ENCODE measurements at regions not wholly inside any gene's neighbourhood (a gene's known extent, or its start where the extent isn't known, plus 50 kb on each side); places are given as distances from the start of the nearest gene placed in this dataset.

DNA sequence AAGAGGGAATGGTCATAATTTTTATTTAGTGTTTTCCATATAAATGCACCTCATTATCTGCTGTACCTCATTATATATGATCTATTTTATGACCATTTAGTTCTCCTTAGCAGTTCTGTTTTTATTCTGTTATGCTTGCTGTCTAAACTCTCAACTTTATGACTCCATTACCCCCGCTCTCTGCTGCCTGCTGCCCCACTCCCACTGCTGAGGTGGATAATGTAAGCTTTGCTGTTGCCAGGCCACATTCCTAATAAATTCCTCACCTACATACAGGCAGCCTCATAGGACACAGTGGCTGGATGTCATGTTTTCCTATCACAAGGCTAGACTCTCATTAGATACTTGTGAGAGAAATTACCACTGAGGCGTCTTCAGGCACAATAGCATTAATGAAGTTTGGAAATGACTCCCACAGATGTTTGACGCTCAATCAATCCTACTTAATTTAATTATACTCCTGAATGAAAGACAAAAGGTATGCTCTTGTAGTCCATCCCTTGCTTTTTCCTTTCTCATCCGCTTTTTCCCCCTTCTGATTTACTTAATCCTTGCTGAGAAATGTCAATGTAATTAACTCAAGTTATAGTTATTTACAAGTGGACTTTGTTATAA lies 497.5 kb upstream of the IGFBP7 start:
- TF ChIP-seq CTCF (IDR thresholded peaks at IDR 0.05; ENCODE audit: poor library complexity, severe bottlenecking) (no peak), EZH2 (IDR thresholded peaks at IDR 0.05; ENCODE audit: borderline replicate concordance, insufficient read depth, low read length, poor library complexity, severe bottlenecking) (no peak), EP300 (conservative IDR thresholded peaks at IDR 0.05; ENCODE audit: poor library complexity, severe bottlenecking) (no peak), POLR2AphosphoS5 (IDR thresholded peaks at IDR 0.05) (no peak)
